ENCODE measurements at regions not wholly inside any gene's neighbourhood (a gene's known extent, or its start where the extent isn't known, plus 50 kb on each side); places are given as distances from the start of the nearest gene placed in this dataset.
A peak's percentile ranks its signal among the peaks of the same experiment; 100 is the strongest.
"Not testable (repeated sequence)": the region's sequence is repeated elsewhere in the genome, so short reads cannot be mapped to it uniquely, and the experiment has no call there.

DNA sequence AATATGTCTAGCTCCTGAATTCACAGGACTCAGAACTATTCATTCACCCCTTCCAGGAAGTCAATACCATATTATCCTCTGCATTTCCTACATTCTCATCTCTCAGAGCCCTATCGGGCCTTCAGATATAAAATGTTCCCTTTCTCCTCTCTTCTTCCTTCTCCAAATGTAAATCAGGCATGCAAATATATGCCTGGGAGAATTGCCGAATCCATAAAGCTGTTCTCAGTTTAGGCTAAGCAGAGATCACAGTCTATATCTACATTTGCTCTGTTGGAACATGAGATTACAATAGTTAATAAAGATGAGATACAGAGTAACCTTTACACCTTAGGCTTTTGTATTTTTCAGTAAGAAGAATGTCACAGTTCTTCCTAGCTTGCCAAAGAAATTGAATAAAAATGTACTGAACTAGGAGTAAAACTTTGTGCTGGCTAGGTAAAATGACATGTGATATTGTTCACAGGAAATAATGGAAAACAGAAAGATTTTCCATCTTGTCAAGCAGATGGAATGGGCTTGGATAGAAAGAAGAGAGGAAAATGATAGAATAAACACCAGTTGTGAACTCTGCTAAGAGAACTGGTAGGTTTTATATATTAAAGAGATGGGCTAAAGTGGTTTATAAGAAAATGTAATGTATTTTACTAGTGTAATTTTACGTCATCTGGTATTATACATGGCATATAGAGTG is 161.5 kb downstream of the NRIP1 start:
- no peak for DNase-seq (ENCODE audit: low spot score)

DNA sequence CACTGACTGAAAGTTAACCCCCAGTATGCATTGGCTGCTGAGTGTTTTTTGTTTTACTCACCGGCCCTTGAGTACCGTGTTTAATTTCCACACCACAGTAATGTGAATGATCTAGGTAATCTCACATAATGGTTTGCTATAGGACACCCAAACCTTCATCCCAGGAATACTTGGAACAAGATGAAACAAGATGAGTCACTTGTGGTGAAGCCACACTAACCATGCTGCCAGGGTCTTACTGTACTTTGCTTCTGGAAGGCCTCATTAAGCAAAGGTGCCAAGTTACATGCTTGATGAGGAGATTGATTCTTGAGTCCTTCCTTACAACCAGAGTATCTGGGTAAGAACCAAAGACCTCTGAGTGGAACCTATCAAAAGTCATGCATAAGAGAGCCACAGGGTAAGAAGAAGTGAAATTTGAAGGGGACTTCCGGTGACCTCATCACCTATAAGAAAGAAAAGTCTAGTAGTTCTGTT is 163.3 kb downstream of the NRIP1 start:
- no peak for DNase-seq (ENCODE audit: low spot score)

DNA sequence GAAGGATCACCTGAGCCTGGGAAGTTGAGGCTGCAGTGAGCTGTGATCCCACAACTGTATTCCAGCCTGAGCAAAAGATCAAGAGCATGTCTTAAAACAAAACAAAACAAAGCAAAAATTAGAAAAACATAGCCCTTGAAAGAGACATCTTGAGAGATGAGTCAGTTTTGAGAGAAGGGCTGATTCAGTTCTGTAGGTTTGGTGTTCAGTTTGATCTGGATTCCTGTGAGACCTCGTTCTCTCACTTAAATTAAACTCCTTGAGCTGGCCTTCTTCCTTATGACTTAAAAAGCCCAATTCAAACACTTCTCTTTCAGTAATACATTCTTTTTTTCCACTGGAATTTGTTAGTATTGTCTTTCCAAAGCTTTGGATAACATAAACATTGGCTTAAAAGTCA is 164.2 kb downstream of the NRIP1 start:
- DNase-seq (ENCODE audit: low spot score) = no peak

GRCh38 chr21:14900058-14900457 is 164.7 kb downstream of the NRIP1 start:
- DNase-seq (ENCODE audit: low spot score) = peak; percentile 20

DNA sequence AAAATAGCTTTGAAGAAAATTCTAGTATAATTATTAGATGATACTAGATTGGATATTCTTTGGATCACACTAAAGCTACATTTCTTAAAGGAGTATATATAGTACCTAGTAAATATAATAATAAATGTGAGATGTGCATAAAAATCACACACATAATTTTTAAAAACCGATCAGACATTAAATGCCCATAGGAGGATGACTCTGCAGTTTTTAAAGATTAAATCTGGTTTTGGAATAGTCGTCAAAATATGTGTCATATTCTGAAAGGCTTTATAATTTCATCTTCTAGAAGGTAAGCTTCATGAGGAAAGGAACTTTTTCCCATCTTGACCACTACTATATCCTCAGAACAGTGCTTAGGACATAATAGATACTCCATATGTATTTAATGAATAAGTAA is 169.0 kb downstream of the NRIP1 start:
- no peak for DNase-seq (ENCODE audit: low spot score)

DNA sequence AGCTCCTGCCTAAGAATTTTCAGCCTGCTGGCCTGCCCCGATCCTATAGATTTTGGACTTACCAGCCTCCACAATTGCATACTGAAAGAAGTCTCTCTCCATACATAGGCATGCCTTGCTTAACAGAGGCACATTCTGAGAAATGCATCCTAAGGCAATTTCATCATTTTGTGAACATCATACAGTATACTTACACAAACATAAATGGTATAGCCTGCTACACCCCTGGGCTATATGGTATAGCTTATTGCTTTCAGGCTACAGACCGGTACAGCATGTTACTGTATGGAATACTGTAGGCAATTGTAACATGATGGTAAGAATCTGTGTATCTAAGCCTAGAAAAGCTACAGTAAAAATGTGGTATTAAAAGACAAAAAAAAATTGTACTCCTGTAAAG is 174.7 kb downstream of the NRIP1 start:
- no peak for DNase-seq (ENCODE audit: low spot score)

GRCh38 chr21:14889080-14889810 is 175.6 kb downstream of the NRIP1 start:
- DNase-seq (ENCODE audit: low spot score) = peak; percentile 24

DNA sequence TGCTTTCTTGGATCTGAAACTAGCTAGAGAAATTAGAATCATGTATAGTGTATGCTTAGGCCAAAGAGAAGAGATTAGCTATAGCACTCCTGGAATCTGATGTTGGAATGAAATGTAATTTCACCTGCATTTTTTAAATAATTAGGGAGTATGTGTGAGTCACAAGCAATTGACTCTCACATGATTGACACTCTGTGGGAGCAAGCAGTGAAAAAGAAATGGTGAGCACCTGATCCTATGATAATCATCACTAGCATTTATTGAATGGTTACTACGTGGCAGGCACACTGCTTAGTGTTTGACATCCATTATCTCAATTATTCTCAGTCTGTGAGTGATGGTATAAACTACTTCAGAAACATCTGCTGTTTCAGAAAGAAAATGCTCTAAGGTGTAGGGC is 176.6 kb downstream of the NRIP1 start:
- DNase-seq (ENCODE audit: low spot score) = no peak

DNA sequence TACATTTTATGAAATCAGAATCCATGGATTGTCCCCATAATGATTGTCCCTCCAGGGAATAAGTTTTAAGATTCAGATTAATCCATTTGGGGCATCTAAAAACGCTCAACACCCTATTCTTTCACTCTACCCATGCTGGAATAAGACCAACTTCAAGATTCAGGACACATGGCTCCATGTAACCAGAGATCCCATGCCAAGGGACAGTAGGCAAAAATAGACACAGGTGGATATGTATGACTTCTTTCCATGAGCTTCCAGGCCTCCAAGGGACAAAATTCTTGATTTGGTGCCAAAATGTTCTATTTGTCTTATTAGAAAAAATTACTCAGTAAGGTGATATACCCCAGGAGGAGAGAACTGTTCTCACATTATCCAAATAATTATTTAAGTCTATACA is 178.8 kb downstream of the NRIP1 start:
- no peak for DNase-seq (ENCODE audit: low spot score)

DNA sequence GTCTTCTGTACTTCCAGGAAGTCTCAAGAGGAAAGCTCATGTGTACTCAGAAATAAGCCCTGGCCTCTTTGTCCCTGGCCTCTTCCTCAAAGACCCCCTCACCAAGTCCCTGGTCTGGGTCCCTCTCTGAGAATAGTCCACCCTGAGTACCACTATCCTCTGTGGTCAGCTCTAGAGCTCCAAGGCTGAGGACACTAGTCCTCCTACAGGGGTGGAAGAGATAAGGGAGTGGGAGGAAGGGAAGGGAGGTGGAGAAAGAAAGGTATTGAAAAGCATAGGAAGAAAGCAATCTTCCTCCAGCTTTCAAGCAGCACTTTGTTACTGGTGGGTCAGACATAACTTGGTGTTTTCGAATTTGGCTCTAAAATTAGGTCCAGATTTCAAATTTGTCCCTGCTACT is 181.4 kb downstream of the NRIP1 start:
- no peak for DNase-seq (ENCODE audit: low spot score)

- not testable (repeated sequence) for DNase-seq (ENCODE audit: low spot score)
Observed at GRCh38 chr21:14882545-14882944, 182.3 kb downstream of the NRIP1 start.

- no peak for DNase-seq (ENCODE audit: low spot score)
Observed at GRCh38 chr21:14881863-14882499, 182.8 kb downstream of the NRIP1 start.

- no peak for DNase-seq (ENCODE audit: low spot score)
Observed at GRCh38 chr21:14880922-14881321, 183.9 kb downstream of the NRIP1 start.

GRCh38 chr21:14879458-14879857 is 185.3 kb downstream of the NRIP1 start:
- no peak for DNase-seq (ENCODE audit: low spot score)

- no peak for DNase-seq (ENCODE audit: low spot score)
Observed at GRCh38 chr21:14878971-14879370, 185.8 kb downstream of the NRIP1 start.

GRCh38 chr21:14877581-14878228 is 187.1 kb downstream of the NRIP1 start:
- DNase-seq (ENCODE audit: low spot score) = no peak

DNA sequence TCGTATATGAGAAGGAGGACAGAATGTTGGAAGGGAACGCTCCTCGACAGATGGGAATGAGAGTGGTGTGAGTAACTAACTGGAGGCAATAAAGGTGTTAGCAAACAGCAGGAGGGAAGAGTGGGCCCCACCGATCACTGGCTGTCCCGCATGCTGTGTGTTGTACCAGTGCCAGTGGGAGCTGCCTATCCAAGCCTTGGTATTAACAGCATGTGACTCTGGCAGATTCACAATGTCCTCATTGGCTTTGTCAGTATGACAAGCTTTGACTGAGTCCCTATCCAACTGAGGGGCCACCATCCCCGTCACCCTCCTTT is 188.3 kb downstream of the NRIP1 start:
- no peak for DNase-seq (ENCODE audit: low spot score)

DNA sequence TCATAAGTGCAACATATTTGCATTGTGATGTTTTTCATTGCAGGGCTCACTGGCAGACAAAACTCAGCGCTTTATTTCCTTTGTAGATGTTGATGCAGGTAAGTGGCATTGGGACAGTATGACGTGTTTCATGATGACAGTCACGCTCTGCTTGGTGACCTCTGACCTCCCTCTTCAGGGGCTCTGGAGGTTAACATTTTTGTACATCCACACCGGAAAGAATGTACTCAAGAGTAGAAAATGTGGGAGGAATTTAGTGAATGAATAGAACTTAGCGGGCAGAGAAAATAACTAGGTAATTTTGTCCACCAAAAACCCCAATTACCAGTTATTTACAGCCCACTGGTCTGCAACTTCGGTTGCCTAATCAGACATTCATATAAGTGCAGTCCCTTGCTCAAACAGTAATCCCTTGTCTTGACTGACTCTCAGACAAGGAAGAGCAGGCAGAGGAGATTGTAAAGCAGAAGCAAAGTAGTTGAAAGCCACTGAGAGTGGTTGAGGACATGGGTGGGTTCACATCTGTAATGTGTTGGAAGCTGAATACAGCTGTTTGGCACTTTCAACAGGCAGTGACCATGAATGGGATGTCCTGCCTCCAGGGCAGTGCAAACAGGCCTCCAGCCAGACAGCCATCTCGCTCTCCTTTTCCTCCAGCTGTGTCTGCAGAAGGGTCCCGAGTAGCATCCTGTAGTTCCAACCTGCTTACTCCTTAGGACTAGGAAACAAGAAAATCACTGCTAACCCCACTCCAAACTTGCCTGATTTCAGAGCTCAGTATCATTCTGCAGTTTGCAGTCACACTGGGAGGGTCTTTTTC is 188.9 kb downstream of the NRIP1 start:
- no peak for DNase-seq (ENCODE audit: low spot score)

- DNase-seq (ENCODE audit: low spot score) = no peak
Observed at GRCh38 chr21:14875186-14875585, 189.6 kb downstream of the NRIP1 start.

- DNase-seq (ENCODE audit: low spot score) = no peak
Observed at GRCh38 chr21:14874379-14874778, 190.4 kb downstream of the NRIP1 start.

DNA sequence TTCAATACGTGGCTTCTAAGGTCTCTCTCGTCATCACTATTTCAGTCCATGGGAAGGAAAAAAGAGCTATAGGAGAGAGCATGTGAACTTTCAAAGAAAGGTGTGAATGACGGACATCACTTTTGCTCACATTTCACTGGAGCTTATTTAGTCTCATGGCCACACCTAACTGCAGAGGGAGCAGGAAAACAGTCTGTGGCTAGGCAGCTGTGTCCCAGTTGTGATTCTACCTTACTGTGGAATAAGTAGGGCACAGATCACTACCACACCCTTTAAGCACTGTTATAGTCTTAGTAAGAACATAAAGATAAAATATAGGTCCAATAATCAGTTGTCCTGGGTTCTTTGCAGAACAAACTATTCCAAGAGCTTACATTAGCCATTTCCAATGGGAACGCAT is 192.9 kb downstream of the NRIP1 start:
- no peak for DNase-seq (ENCODE audit: low spot score)

DNA sequence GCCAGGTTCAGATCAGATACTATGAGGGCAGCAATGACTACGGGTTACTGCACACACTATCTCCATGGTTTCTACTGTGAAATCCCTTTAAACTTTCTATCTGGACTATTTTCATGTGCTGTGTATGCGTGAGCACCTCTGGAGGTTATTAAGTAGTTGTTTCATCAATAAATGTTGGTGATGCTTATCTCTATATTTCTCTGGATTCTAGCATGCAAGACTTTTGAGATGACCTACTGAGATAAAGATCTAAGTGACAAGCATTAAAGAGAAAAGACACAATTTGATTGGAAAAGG is 194.0 kb downstream of the NRIP1 start:
- DNase-seq (ENCODE audit: low spot score) = no peak

Data from AG20443 (cell line).